ENCODE measurements at regions not wholly inside any gene's neighbourhood (a gene's known extent, or its start where the extent isn't known, plus 50 kb on each side); places are given as distances from the start of the nearest gene placed in this dataset.

DNA sequence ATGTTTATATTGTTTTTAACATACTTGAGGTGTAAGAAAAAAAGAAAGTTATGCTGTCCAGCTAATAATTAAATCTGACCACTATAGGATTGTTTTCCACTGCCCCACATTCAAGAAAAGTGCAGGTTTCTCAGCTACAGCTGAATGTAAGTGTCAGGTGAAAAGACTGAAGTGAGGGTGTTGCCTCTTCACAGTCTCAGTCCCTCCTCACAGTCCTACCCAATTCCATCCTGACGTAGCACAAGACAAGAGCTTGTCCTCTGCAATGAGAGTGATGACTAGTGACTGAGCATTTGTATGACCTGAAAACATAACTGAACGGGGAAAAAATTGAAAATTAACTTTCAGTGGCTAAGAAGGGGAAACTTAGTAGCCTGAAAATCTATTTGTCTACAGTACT lies 1039.5 kb downstream of the ADGRL2 start:
- TF ChIP-seq, protein P1, sequence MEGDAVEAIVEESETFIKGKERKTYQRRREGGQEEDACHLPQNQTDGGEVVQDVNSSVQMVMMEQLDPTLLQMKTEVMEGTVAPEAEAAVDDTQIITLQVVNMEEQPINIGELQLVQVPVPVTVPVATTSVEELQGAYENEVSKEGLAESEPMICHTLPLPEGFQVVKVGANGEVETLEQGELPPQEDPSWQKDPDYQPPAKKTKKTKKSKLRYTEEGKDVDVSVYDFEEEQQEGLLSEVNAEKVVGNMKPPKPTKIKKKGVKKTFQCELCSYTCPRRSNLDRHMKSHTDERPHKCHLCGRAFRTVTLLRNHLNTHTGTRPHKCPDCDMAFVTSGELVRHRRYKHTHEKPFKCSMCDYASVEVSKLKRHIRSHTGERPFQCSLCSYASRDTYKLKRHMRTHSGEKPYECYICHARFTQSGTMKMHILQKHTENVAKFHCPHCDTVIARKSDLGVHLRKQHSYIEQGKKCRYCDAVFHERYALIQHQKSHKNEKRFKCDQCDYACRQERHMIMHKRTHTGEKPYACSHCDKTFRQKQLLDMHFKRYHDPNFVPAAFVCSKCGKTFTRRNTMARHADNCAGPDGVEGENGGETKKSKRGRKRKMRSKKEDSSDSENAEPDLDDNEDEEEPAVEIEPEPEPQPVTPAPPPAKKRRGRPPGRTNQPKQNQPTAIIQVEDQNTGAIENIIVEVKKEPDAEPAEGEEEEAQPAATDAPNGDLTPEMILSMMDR (IDR thresholded peaks at IDR 0.05) = no peak
- TF ChIP-seq POLR2AphosphoS5 (IDR thresholded peaks at IDR 0.05) (no peak), EP300 (IDR thresholded peaks at IDR 0.05) (no peak), POLR2A (IDR thresholded peaks at IDR 0.05) (no peak)

All from upper lobe of left lung (tissue), 4 donors.